A549 (cell line): ENCODE measurements at regions not wholly inside any gene's neighbourhood (a gene's known extent, or its start where the extent isn't known, plus 50 kb on each side); places are given as distances from the start of the nearest gene placed in this dataset.

ENCODE experiments used
- ATAC-seq, 2 experiments: fragments of 200-7000 bp in 1 of 2; fragments of >200 bp in 1 of 2; cut with Nextera tagmentation in 1 of 2; cut with Tn5 transposase in 1 of 2; 3 replicates each; pipeline versions ENCODE4 v1.8.0 to v1.9.1; 2018 to 2020; ENCODE audit warnings: mild to moderate bottlenecking in 1 of 2, moderate library complexity in 1 of 2
- CTCF ChIA-PET: fragments of 300-600 bp; sonication (Branson Sonifier 250); formaldehyde crosslinking; extraction: SDS; loops from one replicate; lab custom pipeline; 2021; ENCODE audit warnings: antibody characterized with exemption, inconsistent platforms; lab: Yijun Ruan, JAX
- POLR2A ChIA-PET: fragments of 350-600 bp; formaldehyde crosslinking; extraction: SDS; loops from one replicate; lab custom pipeline; 2021; ENCODE audit warnings: antibody characterized with exemption, inconsistent platforms; lab: Yijun Ruan, JAX
- DNase-seq, 2 experiments: peaks; one replicate each; pipeline versions ENCODE4 v3.0.0 to v3.0.0-alpha.2; 2011 to 2016; ENCODE audit warnings: low read depth in 1 of 2, low spot score in 1 of 2
- FAIRE-seq: peaks from 2 replicates; lab custom pipeline; 2011; peaks lifted over from hg19 to GRCh38; lab: Jason Lieb, UNC
- H3K27ac ChIP-seq, 2 experiments: fragments of >200 bp; sonication (Bioruptor Twin); formaldehyde crosslinking; 3 replicates each; pipeline ENCODE4 v1.5.1; 2016 to 2017
- H3K4me1 ChIP-seq: fragments of >200 bp; sonication (Bioruptor Twin); formaldehyde crosslinking; 3 replicates; pipeline ENCODE4 v1.6.1; 2016
- H3K4me2 ChIP-seq: fragments of >200 bp; sonication (Bioruptor Twin); formaldehyde crosslinking; 3 replicates; pipeline ENCODE4 v1.6.1; 2016
- H3K4me3 ChIP-seq: fragments of >200 bp; sonication (Bioruptor Twin); formaldehyde crosslinking; 3 replicates; pipeline ENCODE4 v1.5.1; 2016
- H3K9me3 ChIP-seq: fragments of >200 bp; sonication (Bioruptor Twin); formaldehyde crosslinking; 3 replicates; pipeline ENCODE4 v1.6.1; 2016
- EHMT2 ChIP-seq: fragments of 200-600 bp; sonication (generic); IDR thresholded peaks from 2 replicates; pipeline ENCODE4 v1.6.1; 2016; ENCODE audit warnings: antibody characterized with exemption, low read depth, mild to moderate bottlenecking, moderate library complexity
- ESRRA ChIP-seq: fragments of 150-350 bp; IDR thresholded peaks from 2 replicates; pipeline ENCODE4 v1.6.1; 2014; ENCODE audit warnings: mild to moderate bottlenecking, low read length, borderline replicate concordance
- HOXB5 ChIP-seq: fragments of 250-450 bp; sonication (Bioruptor Pico); IDR thresholded peaks from 2 replicates; pipeline ENCODE4 v1.5.0; 2020; ENCODE audit warnings: mild to moderate bottlenecking, moderate library complexity
- MAFK ChIP-seq: fragments of 450-650 bp; IDR thresholded peaks from 2 replicates; pipeline ENCODE4 v1.6.1; 2014; ENCODE audit not compliant: partially characterized antibody
- POLR2A ChIP-seq: IDR thresholded peaks from 2 replicates; pipeline ENCODE4 v1.6.1; 2012; ENCODE audit warnings: mild to moderate bottlenecking, low read length
- RARB ChIP-seq: fragments of 250-450 bp; sonication (Bioruptor Pico); IDR thresholded peaks from 2 replicates; pipeline ENCODE4 v1.8.0; 2021; ENCODE audit warnings: mild to moderate bottlenecking, moderate library complexity
- SREBF2 ChIP-seq: fragments of 450-650 bp; IDR thresholded peaks from 2 replicates; pipeline ENCODE4 v1.6.1; 2014; ENCODE audit warnings: mild to moderate bottlenecking, moderate library complexity
- WGBS: methylation state at CpG from one replicate; pipeline ENCODE4 v1.1.6; 2017; ENCODE audit errors: missing lambda C conversion rate; 5-methylcytosine and 5-hydroxymethylcytosine counted together
- TF ChIP-seq, protein P1 (sequence below): fragments of 200-600 bp; sonication (generic); IDR thresholded peaks from 2 replicates; pipeline ENCODE4 v1.6.1; 2016; ENCODE audit warnings: antibody characterized with exemption, mild to moderate bottlenecking, moderate library complexity
- TF ChIP-seq, protein P2 (sequence below): fragments of >200 bp; sonication (Bioruptor Twin); formaldehyde crosslinking; IDR thresholded peaks from 3 replicates; pipeline ENCODE4 v1.5.1; 2016
- TF ChIP-seq, protein P3 (sequence below): fragments of >200 bp; sonication (Bioruptor Twin); formaldehyde crosslinking; IDR thresholded peaks from 3 replicates; pipeline ENCODE4 v1.6.1; 2016
- TF ChIP-seq, protein P4 (sequence below): fragments of 250-450 bp; sonication (Bioruptor Pico); IDR thresholded peaks from 2 replicates; pipeline ENCODE4 v1.5.0; 2020; ENCODE audit warnings: low read depth, mild to moderate bottlenecking, moderate library complexity

DNA sequence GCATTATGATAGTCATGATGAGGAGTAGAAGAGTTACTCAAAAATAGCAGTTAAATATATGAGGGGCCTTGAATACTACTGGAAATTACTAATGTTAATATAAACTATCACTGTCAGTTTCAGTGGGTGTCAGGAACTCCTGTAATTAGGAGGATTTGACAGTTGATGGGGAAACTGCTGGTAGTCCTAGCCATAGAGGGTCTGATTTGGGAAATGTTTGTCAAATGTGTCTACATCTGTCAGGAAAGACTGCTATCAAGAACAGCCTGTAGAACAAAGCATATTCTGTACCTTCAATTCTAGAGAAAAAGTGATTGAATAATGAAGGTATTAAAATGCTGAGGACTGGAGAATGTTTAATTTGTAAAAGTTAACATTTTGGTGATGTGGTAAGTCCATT, 567.9 kb downstream of the CDH9 start (continued):
- no peak for TF ChIP-seq HOXB5
- TF ChIP-seq EHMT2, result no peak

DNA sequence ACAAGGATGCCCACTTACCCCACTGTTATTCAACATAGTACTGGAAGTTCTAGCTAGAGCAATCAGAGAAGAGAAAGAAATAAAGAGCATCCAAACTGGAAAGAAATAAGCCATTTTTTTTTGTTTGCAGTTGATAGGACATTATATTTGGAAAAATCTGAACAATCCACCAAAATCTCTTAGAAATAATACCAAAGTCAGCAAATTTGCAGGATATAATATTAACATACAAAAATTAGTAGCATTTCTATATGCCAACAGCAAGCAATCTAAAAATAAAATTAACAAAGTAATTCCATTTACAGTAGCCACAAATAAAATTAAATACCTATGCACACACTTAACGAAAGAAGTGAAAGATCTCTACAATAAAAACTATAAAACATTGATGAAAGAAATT, 599.3 kb downstream of the CDH9 start:
- ATAC-seq, result no peak
- TF ChIP-seq RARB (no peak), MAFK (peak; percentile 58)
- TF ChIP-seq, all 56 proteins: peak for 1
- no peak overlapping the region for H3K4me2 ChIP-seq
- ChIA-PET POLR2A (no interaction called here), CTCF (no interaction called here)
- H3K4me3 ChIP-seq, result no peak overlapping the region
- 16% methylated on average over 1 of the region's 1 CpG for WGBS
- no peak for DNase-seq
- H3K9me3 ChIP-seq, result no peaks in the 10 kb centered on the region
- no peak overlapping the region for H3K27ac ChIP-seq
- FAIRE-seq, result no peak
- H3K4me1 ChIP-seq, result no peaks in the 10 kb centered on the region

DNA sequence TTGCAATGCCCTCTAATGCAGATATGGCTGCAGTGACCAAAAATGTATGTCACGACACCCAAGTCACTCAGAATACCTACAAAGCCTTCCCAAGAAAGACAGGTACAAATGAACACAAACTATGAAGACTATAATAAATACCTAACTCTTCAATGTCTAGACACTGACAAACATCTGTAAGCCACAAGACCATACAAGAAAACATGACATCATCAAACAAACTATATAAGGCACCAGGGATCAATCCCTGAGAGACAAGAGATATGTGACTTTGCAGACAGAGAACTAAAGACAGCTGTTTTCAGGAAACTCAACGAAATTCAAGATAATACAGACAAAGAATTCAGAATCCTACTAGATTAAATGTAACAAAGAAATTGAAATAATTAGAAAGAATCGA, 603.7 kb downstream of the CDH9 start:
- H3K9me3 ChIP-seq, result no peaks in the 10 kb centered on the region
- POLR2A ChIA-PET, result no interaction called here
- no peak for ATAC-seq
- FAIRE-seq, result no peak
- CTCF ChIA-PET, result no interaction called here
- DNase-seq, result no peak
- TF ChIP-seq ESRRA (no peak), POLR2A (no peak), SREBF2 (no peak)
- TF ChIP-seq, all 56 proteins: peak for 0
- no peaks in the 10 kb centered on the region for H3K4me1 ChIP-seq
- H3K4me3 ChIP-seq, result no peak overlapping the region
- no peak overlapping the region for H3K27ac ChIP-seq
- H3K4me2 ChIP-seq, result no peak overlapping the region
- 21% methylated on average over 3 of the region's 3 CpGs for WGBS

DNA sequence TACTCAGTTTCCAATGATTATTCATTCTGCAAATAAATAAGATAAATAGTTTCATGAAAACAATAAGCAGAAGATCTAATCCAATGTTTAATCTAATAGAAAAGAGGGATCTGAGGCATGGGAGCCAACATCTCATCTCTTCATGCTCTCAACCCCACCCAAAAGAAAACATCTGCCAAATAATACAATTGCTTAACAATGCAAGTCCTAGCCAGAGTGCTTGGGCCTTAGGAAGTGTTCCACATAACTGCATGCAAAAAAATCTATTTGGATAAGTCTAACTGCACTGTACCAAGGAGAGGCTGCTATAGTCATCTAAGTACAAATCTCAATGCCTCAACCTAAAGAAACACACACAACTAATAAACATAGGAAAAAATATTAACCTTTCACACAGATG, 606.0 kb downstream of the CDH9 start:
- ChIA-PET CTCF (no interaction called here), POLR2A (no interaction called here)
- H3K27ac ChIP-seq, result no peak overlapping the region
- FAIRE-seq, result no peak
- DNase-seq, result no peak
- no peak for ATAC-seq
- H3K9me3 ChIP-seq, result no peaks in the 10 kb centered on the region
- TF ChIP-seq RARB, result no peak
- TF ChIP-seq, protein P1, sequence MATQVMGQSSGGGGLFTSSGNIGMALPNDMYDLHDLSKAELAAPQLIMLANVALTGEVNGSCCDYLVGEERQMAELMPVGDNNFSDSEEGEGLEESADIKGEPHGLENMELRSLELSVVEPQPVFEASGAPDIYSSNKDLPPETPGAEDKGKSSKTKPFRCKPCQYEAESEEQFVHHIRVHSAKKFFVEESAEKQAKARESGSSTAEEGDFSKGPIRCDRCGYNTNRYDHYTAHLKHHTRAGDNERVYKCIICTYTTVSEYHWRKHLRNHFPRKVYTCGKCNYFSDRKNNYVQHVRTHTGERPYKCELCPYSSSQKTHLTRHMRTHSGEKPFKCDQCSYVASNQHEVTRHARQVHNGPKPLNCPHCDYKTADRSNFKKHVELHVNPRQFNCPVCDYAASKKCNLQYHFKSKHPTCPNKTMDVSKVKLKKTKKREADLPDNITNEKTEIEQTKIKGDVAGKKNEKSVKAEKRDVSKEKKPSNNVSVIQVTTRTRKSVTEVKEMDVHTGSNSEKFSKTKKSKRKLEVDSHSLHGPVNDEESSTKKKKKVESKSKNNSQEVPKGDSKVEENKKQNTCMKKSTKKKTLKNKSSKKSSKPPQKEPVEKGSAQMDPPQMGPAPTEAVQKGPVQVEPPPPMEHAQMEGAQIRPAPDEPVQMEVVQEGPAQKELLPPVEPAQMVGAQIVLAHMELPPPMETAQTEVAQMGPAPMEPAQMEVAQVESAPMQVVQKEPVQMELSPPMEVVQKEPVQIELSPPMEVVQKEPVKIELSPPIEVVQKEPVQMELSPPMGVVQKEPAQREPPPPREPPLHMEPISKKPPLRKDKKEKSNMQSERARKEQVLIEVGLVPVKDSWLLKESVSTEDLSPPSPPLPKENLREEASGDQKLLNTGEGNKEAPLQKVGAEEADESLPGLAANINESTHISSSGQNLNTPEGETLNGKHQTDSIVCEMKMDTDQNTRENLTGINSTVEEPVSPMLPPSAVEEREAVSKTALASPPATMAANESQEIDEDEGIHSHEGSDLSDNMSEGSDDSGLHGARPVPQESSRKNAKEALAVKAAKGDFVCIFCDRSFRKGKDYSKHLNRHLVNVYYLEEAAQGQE, result no peak
- TF ChIP-seq, protein P2, sequence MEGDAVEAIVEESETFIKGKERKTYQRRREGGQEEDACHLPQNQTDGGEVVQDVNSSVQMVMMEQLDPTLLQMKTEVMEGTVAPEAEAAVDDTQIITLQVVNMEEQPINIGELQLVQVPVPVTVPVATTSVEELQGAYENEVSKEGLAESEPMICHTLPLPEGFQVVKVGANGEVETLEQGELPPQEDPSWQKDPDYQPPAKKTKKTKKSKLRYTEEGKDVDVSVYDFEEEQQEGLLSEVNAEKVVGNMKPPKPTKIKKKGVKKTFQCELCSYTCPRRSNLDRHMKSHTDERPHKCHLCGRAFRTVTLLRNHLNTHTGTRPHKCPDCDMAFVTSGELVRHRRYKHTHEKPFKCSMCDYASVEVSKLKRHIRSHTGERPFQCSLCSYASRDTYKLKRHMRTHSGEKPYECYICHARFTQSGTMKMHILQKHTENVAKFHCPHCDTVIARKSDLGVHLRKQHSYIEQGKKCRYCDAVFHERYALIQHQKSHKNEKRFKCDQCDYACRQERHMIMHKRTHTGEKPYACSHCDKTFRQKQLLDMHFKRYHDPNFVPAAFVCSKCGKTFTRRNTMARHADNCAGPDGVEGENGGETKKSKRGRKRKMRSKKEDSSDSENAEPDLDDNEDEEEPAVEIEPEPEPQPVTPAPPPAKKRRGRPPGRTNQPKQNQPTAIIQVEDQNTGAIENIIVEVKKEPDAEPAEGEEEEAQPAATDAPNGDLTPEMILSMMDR, result no peak
- TF ChIP-seq, protein P3, sequence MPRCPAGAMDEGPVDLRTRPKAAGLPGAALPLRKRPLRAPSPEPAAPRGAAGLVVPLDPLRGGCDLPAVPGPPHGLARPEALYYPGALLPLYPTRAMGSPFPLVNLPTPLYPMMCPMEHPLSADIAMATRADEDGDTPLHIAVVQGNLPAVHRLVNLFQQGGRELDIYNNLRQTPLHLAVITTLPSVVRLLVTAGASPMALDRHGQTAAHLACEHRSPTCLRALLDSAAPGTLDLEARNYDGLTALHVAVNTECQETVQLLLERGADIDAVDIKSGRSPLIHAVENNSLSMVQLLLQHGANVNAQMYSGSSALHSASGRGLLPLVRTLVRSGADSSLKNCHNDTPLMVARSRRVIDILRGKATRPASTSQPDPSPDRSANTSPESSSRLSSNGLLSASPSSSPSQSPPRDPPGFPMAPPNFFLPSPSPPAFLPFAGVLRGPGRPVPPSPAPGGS, result no peak
- TF ChIP-seq, protein P4, sequence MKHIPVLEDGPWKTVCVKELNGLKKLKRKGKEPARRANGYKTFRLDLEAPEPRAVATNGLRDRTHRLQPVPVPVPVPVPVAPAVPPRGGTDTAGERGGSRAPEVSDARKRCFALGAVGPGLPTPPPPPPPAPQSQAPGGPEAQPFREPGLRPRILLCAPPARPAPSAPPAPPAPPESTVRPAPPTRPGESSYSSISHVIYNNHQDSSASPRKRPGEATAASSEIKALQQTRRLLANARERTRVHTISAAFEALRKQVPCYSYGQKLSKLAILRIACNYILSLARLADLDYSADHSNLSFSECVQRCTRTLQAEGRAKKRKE (CRISPR knock-in tag), result no peak
- no peak overlapping the region for H3K4me3 ChIP-seq
- H3K4me2 ChIP-seq, result no peak overlapping the region
- no peaks in the 10 kb centered on the region for H3K4me1 ChIP-seq
